PFSK-1 (cell line): ENCODE measurements at regions not wholly inside any gene's neighbourhood (a gene's known extent, or its start where the extent isn't known, plus 50 kb on each side); places are given as distances from the start of the nearest gene placed in this dataset.

Source experiments
- FOXP2 ChIP-seq: optimal IDR thresholded peaks from 2 replicates; pipeline ENCODE3; 2011; ENCODE audit warnings: borderline replicate concordance, control low read depth, inconsistent platforms; ENCODE audit not compliant: insufficient read depth; ENCODE audit errors: extremely low read length, extremely low read depth
- POLR2AphosphoS5 ChIP-seq: IDR thresholded peaks from 2 replicates; pipeline ENCODE4 v1.6.1; 2012; ENCODE audit warnings: low read depth, mild to moderate bottlenecking, control low read depth, low read length, moderate library complexity
- REST ChIP-seq, 2 experiments: IDR thresholded peaks; 2 replicates each; pipeline versions ENCODE4 v1.6.1 to v1.8.0; 2011 to 2012; ENCODE audit warnings: low read depth in 2 of 2, low read length in 2 of 2, control low read depth in 1 of 2, inconsistent platforms in 1 of 2, mild to moderate bottlenecking in 1 of 2, moderate library complexity in 1 of 2; ENCODE audit not compliant: insufficient read depth in 1 of 2
- SIN3A ChIP-seq: IDR thresholded peaks from 2 replicates; pipeline ENCODE4 v1.6.1; 2012; ENCODE audit warnings: mild to moderate bottlenecking, low read length, moderate library complexity, borderline replicate concordance; ENCODE audit not compliant: insufficient read depth
- TAF1 ChIP-seq: IDR thresholded peaks from 2 replicates; pipeline ENCODE4 v1.6.1; 2012; ENCODE audit warnings: low read length, control low read depth, borderline replicate concordance; ENCODE audit not compliant: insufficient read depth

- no peak for TF ChIP-seq REST (IDR thresholded peaks at IDR 0.05; ENCODE audit: insufficient read depth in 1 of 2, low read depth in 2 of 2, low read length in 2 of 2)
- TF ChIP-seq SIN3A = no peak
- no peak for TF ChIP-seq FOXP2
- TF ChIP-seq TAF1 = no peak
- TF ChIP-seq POLR2AphosphoS5 = no peak
These were observed 82.3 kb upstream of the ASAP2 start for GRCh38 chr2:9124231-9124741.

GRCh38 chr2:9123069-9123468 is 83.5 kb upstream of the ASAP2 start:
- TF ChIP-seq REST (IDR thresholded peaks at IDR 0.05; ENCODE audit: insufficient read depth in 1 of 2, low read depth in 2 of 2, low read length in 2 of 2) (no peak), SIN3A (no peak), TAF1 (no peak), POLR2AphosphoS5 (no peak), FOXP2 (no peak)

GRCh38 chr2:9122367-9122766 is 84.2 kb upstream of the ASAP2 start:
- TF ChIP-seq POLR2AphosphoS5 (no peak), SIN3A (no peak), TAF1 (no peak), FOXP2 (no peak), REST (IDR thresholded peaks at IDR 0.05; ENCODE audit: insufficient read depth in 1 of 2, low read depth in 2 of 2, low read length in 2 of 2) (no peak)

- TF ChIP-seq SIN3A = no peak
- TF ChIP-seq POLR2AphosphoS5 = no peak
- no peak for TF ChIP-seq FOXP2
- TF ChIP-seq TAF1 = no peak
- no peak for TF ChIP-seq REST (IDR thresholded peaks at IDR 0.05; ENCODE audit: insufficient read depth in 1 of 2, low read depth in 2 of 2, low read length in 2 of 2)
These were observed 88.1 kb upstream of the ASAP2 start for GRCh38 chr2:9118383-9118960.

- no peak for TF ChIP-seq SIN3A
- no peak for TF ChIP-seq POLR2AphosphoS5
- no peak for TF ChIP-seq REST (IDR thresholded peaks at IDR 0.05; ENCODE audit: insufficient read depth in 1 of 2, low read depth in 2 of 2, low read length in 2 of 2)
- TF ChIP-seq TAF1 = no peak
- TF ChIP-seq FOXP2 = no peak
These were observed 91.4 kb upstream of the ASAP2 start for GRCh38 chr2:9115229-9115628.
